ENCODE measurements at regions not wholly inside any gene's neighbourhood (a gene's known extent, or its start where the extent isn't known, plus 50 kb on each side); places are given as distances from the start of the nearest gene placed in this dataset.

GRCh38 chr2:194252127-194252526, 1404.9 kb upstream of the SLC39A10 start:
- no peaks in the 10 kb centered on the region for H3K4me1 ChIP-seq
- TF ChIP-seq CTCF (IDR thresholded peaks at IDR 0.05 in 4 of 5, conservative IDR thresholded peaks at IDR 0.05 in 1 of 5) (no peak), POLR2A (IDR thresholded peaks at IDR 0.05) (no peak)
- intact Hi-C loops (cut with DNase I; ENCODE audit: low total_unique reads), result no loop called here
- no peaks in the 10 kb centered on the region for H3K27me3 ChIP-seq
- in situ Hi-C loops (cut with MboI; ENCODE audit: low sequenced_read_pairs in 4 of 4), result no loop called here
- no peak overlapping the region for H3K4me3 ChIP-seq
- ATAC-seq (no peak), DNase-seq (no peak)
- no peaks in the 10 kb centered on the region for H3K9me3 ChIP-seq
- no peak overlapping the region for H3K27ac ChIP-seq
- H3K36me3 ChIP-seq, result no peaks in the 10 kb centered on the region

DNA sequence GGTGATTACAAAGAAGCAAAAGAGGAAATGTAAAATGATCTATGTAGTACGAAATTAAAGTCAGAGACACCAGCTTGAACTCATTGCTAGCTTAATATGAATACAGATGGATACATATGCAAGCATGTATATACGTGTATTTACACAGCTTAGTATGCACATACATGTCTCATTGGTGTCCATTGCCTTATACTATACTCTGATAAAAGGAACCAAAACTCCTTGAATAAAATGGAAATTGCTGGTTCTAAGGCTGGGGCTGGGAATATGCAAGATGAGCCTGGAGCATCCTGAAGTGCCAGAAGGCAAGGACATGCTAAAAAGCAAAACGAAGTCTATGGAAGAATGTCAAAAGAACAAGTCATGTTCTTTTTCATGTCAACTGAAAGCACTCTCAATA, 1424.4 kb upstream of the SLC39A10 start:
- no peak overlapping the region for H3K4me3 ChIP-seq
- DNase-seq, result no peak
- no peak for ATAC-seq
- H3K27me3 ChIP-seq, result no peaks in the 10 kb centered on the region
- no peaks in the 10 kb centered on the region for H3K4me1 ChIP-seq
- TF ChIP-seq CTCF (IDR thresholded peaks at IDR 0.05 in 4 of 5, conservative IDR thresholded peaks at IDR 0.05 in 1 of 5), result no peak
- no peak for TF ChIP-seq POLR2A (IDR thresholded peaks at IDR 0.05)
- intact Hi-C loops (cut with DNase I; ENCODE audit: low total_unique reads), result no loop called here
- H3K36me3 ChIP-seq, result no peaks in the 10 kb centered on the region
- H3K27ac ChIP-seq, result no peak overlapping the region
- H3K9me3 ChIP-seq, result no peaks in the 10 kb centered on the region
- in situ Hi-C loops (cut with MboI; ENCODE audit: low sequenced_read_pairs in 4 of 4), result no loop called here

GRCh38 chr2:194223218-194223617, 1433.8 kb upstream of the SLC39A10 start:
- no peaks in the 10 kb centered on the region for H3K36me3 ChIP-seq
- no peaks in the 10 kb centered on the region for H3K4me1 ChIP-seq
- intact Hi-C loops (cut with DNase I; ENCODE audit: low total_unique reads), result no loop called here
- H3K27ac ChIP-seq, result no peak overlapping the region
- no peaks in the 10 kb centered on the region for H3K9me3 ChIP-seq
- in situ Hi-C loops (cut with MboI; ENCODE audit: low sequenced_read_pairs in 4 of 4), result no loop called here
- TF ChIP-seq CTCF (IDR thresholded peaks at IDR 0.05 in 4 of 5, conservative IDR thresholded peaks at IDR 0.05 in 1 of 5) (no peak), POLR2A (IDR thresholded peaks at IDR 0.05) (no peak)
- no peak overlapping the region for H3K4me3 ChIP-seq
- ATAC-seq, result no peak
- no peak for DNase-seq
- H3K27me3 ChIP-seq, result no peaks in the 10 kb centered on the region

- DNase-seq (no peak), ATAC-seq (no peak)
- no peaks in the 10 kb centered on the region for H3K36me3 ChIP-seq
- no peaks in the 10 kb centered on the region for H3K9me3 ChIP-seq
- H3K27me3 ChIP-seq, result no peaks in the 10 kb centered on the region
- intact Hi-C loops (cut with DNase I; ENCODE audit: low total_unique reads) (no loop called here), in situ Hi-C loops (cut with MboI; ENCODE audit: low sequenced_read_pairs in 4 of 4) (no loop called here)
- H3K4me3 ChIP-seq, result no peak overlapping the region
- no peak overlapping the region for H3K27ac ChIP-seq
- no peak for TF ChIP-seq POLR2A (IDR thresholded peaks at IDR 0.05)
- no peak for TF ChIP-seq CTCF (IDR thresholded peaks at IDR 0.05 in 4 of 5, conservative IDR thresholded peaks at IDR 0.05 in 1 of 5)
- no peaks in the 10 kb centered on the region for H3K4me1 ChIP-seq
Measured at GRCh38 chr2:194214192-194214591, 1442.8 kb upstream of the SLC39A10 start.

DNA sequence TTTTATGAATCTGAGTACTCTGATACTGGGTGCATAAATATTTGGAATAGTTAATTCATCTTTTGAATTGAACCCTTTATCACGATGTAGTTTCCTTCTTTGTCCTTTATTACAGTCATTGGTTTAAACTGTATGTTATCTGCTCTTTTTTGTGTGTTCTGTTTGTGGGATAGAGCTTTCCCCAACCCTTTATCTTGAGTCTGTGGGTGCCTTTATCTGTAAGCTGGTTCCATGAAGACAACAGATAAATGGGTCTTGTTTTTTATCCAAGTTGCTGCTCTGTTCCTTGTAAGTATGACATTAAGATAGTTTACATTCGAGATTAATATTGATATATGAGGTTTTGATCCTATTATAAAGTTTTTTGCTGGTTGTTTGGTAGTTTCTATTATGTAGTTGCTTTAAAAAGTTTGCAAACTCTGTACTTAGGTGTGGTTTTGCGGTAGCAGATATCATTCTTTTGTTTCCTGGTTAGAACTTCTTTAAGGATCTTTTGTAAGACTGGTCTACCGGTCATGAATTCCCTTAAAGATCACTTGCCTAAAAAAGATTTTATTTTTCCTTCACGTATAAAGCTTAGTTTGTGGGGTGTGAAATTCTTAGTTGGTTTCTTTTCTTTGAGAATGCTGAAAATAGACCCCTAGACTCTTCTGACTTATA, 1451.3 kb upstream of the SLC39A10 start:
- in situ Hi-C loops (cut with MboI; ENCODE audit: low sequenced_read_pairs in 4 of 4), result no loop called here
- no peaks in the 10 kb centered on the region for H3K4me1 ChIP-seq
- TF ChIP-seq POLR2A (IDR thresholded peaks at IDR 0.05), result no peak
- TF ChIP-seq CTCF (IDR thresholded peaks at IDR 0.05 in 4 of 5, conservative IDR thresholded peaks at IDR 0.05 in 1 of 5), result no peak
- no peak for ATAC-seq
- intact Hi-C loops (cut with DNase I; ENCODE audit: low total_unique reads), result no loop called here
- DNase-seq, result no peak
- H3K27me3 ChIP-seq, result no peaks in the 10 kb centered on the region
- no peak overlapping the region for H3K4me3 ChIP-seq
- no peaks in the 10 kb centered on the region for H3K36me3 ChIP-seq
- H3K9me3 ChIP-seq, result no peaks in the 10 kb centered on the region
- no peak overlapping the region for H3K27ac ChIP-seq
